ENCODE measurements at regions not wholly inside any gene's neighbourhood (a gene's known extent, or its start where the extent isn't known, plus 50 kb on each side); places are given as distances from the start of the nearest gene placed in this dataset.

DNA sequence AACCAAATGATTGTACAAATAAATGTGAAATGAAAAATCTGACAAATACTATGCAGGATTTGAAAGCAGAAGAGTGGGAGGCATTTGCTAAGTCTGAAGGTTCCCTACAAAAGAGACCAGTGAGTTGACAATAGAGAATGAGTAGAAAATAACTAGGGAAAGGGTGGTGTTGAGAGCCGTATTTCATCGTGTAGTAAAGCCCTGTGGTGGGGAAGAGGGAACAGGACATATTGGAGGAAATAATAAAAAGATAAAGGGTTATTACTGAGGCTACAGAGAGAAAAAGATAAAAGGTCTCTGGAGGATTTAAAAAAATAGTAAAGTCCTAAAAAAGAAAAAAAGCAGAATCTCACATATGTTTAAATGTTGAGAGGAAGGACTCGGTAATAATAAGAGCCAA lies 268.8 kb downstream of the DUSP6 start:
- TF ChIP-seq POLR2A (IDR thresholded peaks at IDR 0.05; ENCODE audit: low read depth, low read length) (no peak), POLR2AphosphoS5 (IDR thresholded peaks at IDR 0.05; ENCODE audit: low read depth, low read length) (no peak)

All from GM12892 (cell line).